ENCODE measurements at regions not wholly inside any gene's neighbourhood (a gene's known extent, or its start where the extent isn't known, plus 50 kb on each side); places are given as distances from the start of the nearest gene placed in this dataset.

DNA sequence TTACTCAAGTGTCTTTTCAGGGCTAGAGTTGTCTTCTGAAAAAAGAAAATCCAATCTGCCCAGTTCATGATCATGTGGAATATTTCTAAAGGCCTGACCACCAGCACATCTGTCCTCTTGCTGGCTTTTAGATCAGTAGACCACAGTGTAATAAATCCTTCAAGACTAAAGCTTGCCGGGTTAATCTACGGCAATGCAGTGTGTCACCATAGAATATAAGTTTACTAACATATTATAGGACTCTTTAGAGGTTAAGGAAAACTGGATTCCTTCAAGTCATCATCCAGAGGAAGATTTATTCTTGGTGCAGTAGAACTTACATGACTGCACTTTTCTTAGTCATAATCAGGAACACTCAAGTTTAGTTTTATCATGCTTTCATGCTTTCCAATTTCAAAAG is 349.5 kb downstream of the SEMA3D start:
- H3K27ac ChIP-seq: no peak overlapping the region
- no peak for TF ChIP-seq CTCF (conservative IDR thresholded peaks at IDR 0.05)

- H3K27ac ChIP-seq: no peak overlapping the region
- no peak for TF ChIP-seq CTCF (conservative IDR thresholded peaks at IDR 0.05)
Measured at GRCh38 chr7:84829719-84830118, 357.1 kb downstream of the SEMA3D start.

DNA sequence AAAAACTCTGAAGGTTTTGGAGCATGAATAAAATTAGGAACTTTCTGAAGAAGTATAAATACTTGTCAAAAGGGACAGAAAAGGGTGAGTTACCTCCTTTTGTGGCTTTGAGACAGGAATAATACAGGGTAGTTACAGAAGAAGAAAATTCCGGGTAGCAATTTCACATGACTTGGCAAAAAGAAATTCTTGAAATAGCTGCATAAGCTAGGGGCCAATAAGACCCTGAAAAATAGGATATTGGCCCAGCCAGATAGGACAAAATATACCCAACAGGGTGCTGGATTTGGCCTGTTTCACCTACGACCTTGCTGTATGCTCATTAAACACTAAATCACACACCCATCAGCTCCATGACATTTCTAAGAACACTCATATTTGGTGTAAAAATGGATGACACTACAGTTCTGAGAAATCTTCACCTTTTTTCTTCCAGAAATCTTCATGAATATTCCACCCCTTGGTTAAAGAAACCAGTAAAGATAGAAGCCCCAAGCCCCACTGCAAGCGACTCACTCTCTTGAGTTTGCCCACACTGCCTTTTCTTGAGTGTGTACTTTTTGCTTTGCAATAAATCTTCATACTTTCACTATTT is 362.7 kb downstream of the SEMA3D start:
- no peak overlapping the region for H3K27ac ChIP-seq
- TF ChIP-seq CTCF (conservative IDR thresholded peaks at IDR 0.05): no peak

GRCh38 chr7:84823530-84823929 is 363.3 kb downstream of the SEMA3D start:
- no peak for TF ChIP-seq CTCF (conservative IDR thresholded peaks at IDR 0.05)
- H3K27ac ChIP-seq: no peak overlapping the region

- H3K27ac ChIP-seq: no peak overlapping the region
- no peak for TF ChIP-seq CTCF (conservative IDR thresholded peaks at IDR 0.05)
Measured at GRCh38 chr7:84822941-84823510, 363.8 kb downstream of the SEMA3D start.

GRCh38 chr7:84821671-84822534 is 365.0 kb downstream of the SEMA3D start:
- TF ChIP-seq CTCF (conservative IDR thresholded peaks at IDR 0.05): no peak
- no peak overlapping the region for H3K27ac ChIP-seq

GRCh38 chr7:84820481-84820880 is 366.4 kb downstream of the SEMA3D start:
- H3K27ac ChIP-seq: no peak overlapping the region
- no peak for TF ChIP-seq CTCF (conservative IDR thresholded peaks at IDR 0.05)
